ENCODE measurements at regions not wholly inside any gene's neighbourhood (a gene's known extent, or its start where the extent isn't known, plus 50 kb on each side); places are given as distances from the start of the nearest gene placed in this dataset.

- DNase-seq (ENCODE audit: low read depth, low spot score): no peak
Measured at GRCh38 chr9:90385146-90385545, 257.5 kb downstream of the DIRAS2 start.

GRCh38 chr9:90393365-90394152 is 249.1 kb downstream of the DIRAS2 start:
- no peak for DNase-seq (ENCODE audit: low read depth, low spot score)

- no peak for DNase-seq (ENCODE audit: low read depth, low spot score)
Measured at GRCh38 chr9:90394871-90395270, 247.8 kb downstream of the DIRAS2 start.

GRCh38 chr9:90400091-90400490 is 242.5 kb downstream of the DIRAS2 start:
- no peak for DNase-seq (ENCODE audit: low read depth, low spot score)

- DNase-seq (ENCODE audit: low read depth, low spot score): no peak
Measured at GRCh38 chr9:90408659-90409058, 234.0 kb downstream of the DIRAS2 start.

GRCh38 chr9:90419221-90419851 is 223.3 kb downstream of the DIRAS2 start:
- peak; percentile 38 for DNase-seq (ENCODE audit: low read depth, low spot score)

- no peak for DNase-seq (ENCODE audit: low read depth, low spot score)
Measured at GRCh38 chr9:90420211-90420610, 222.4 kb downstream of the DIRAS2 start.

- DNase-seq (ENCODE audit: low read depth, low spot score): no peak
Measured at GRCh38 chr9:90420768-90421513, 221.7 kb downstream of the DIRAS2 start.

- no peak for DNase-seq (ENCODE audit: low read depth, low spot score)
Measured at GRCh38 chr9:90421786-90422185, 220.8 kb downstream of the DIRAS2 start.

GRCh38 chr9:90423661-90424193 is 218.9 kb downstream of the DIRAS2 start:
- no peak for DNase-seq (ENCODE audit: low read depth, low spot score)

GRCh38 chr9:90428517-90428916 is 214.1 kb downstream of the DIRAS2 start:
- no peak for DNase-seq (ENCODE audit: low read depth, low spot score)

GRCh38 chr9:90432951-90433350 is 209.7 kb downstream of the DIRAS2 start:
- no peak for DNase-seq (ENCODE audit: low read depth, low spot score)

- peak; percentile 98 for DNase-seq (ENCODE audit: low read depth, low spot score)
Measured at GRCh38 chr9:90433398-90433941, 209.2 kb downstream of the DIRAS2 start.

GRCh38 chr9:90441814-90442213 is 200.8 kb downstream of the DIRAS2 start:
- no peak for DNase-seq (ENCODE audit: low read depth, low spot score)

- DNase-seq (ENCODE audit: low read depth, low spot score): peak; percentile 72
Measured at GRCh38 chr9:90442723-90443122, 199.9 kb downstream of the DIRAS2 start.

- DNase-seq (ENCODE audit: low read depth, low spot score): no peak
Measured at GRCh38 chr9:90444609-90445204, 197.9 kb downstream of the DIRAS2 start.

- no peak for DNase-seq (ENCODE audit: low read depth, low spot score)
Measured at GRCh38 chr9:90445391-90445790, 197.2 kb downstream of the DIRAS2 start.

- no peak for DNase-seq (ENCODE audit: low read depth, low spot score)
Measured at GRCh38 chr9:90446200-90446948, 196.2 kb downstream of the DIRAS2 start.

GRCh38 chr9:90447773-90448172 is 194.9 kb downstream of the DIRAS2 start:
- DNase-seq (ENCODE audit: low read depth, low spot score): no peak

- DNase-seq (ENCODE audit: low read depth, low spot score): no peak
Measured at GRCh38 chr9:90449213-90449925, 193.3 kb downstream of the DIRAS2 start.

All from ELF-1 (cell line).